H9 (cell line): ENCODE measurements at regions not wholly inside any gene's neighbourhood (a gene's known extent, or its start where the extent isn't known, plus 50 kb on each side); places are given as distances from the start of the nearest gene placed in this dataset.

Experiments used
- DNase-seq: peaks from one replicate; pipeline ENCODE4 v3.0.0-alpha.2; 2017
- H2AFZ ChIP-seq: one replicate; pipeline ENCODE4 v1.6.1; 2013; ENCODE audit warnings: mild to moderate bottlenecking, low read length, control low read depth, moderate library complexity
- H2AK5ac ChIP-seq: 2 replicates; pipeline ENCODE4 v1.6.1; 2013; ENCODE audit warnings: low read length, control low read depth, mixed read lengths; ENCODE audit not compliant: insufficient read length
- H2BK120ac ChIP-seq: one replicate; pipeline ENCODE4 v1.6.1; 2013; ENCODE audit warnings: low read depth, mild to moderate bottlenecking, low read length, control low read depth, inconsistent platforms; ENCODE audit not compliant: poor library complexity, severe bottlenecking
- H2BK12ac ChIP-seq: 2 replicates; pipeline ENCODE4 v1.6.1; 2013; ENCODE audit warnings: low read length, control low read depth, mixed read lengths, low read depth; ENCODE audit not compliant: insufficient read length
- H2BK15ac ChIP-seq: 2 replicates; pipeline ENCODE4 v1.6.1; 2013; ENCODE audit warnings: low read depth, low read length, control low read depth
- H2BK20ac ChIP-seq: one replicate; pipeline ENCODE4 v1.6.1; 2013; ENCODE audit warnings: low read depth, mild to moderate bottlenecking, low read length, control low read depth, inconsistent platforms; ENCODE audit not compliant: poor library complexity, severe bottlenecking
- H2BK5ac ChIP-seq: 2 replicates; pipeline ENCODE4 v1.6.1; 2013; ENCODE audit warnings: low read length, control low read depth, mixed read lengths; ENCODE audit not compliant: insufficient read length
- H3K14ac ChIP-seq: 2 replicates; pipeline ENCODE4 v1.6.1; 2013; ENCODE audit warnings: low read length, control low read depth; ENCODE audit not compliant: insufficient read depth
- H3K18ac ChIP-seq: 2 replicates; pipeline ENCODE4 v1.6.1; 2013; ENCODE audit warnings: low read depth, mild to moderate bottlenecking, mixed read lengths, low read length, control low read depth; ENCODE audit not compliant: insufficient read length
- H3K23ac ChIP-seq: 2 replicates; pipeline ENCODE4 v1.6.1; 2013; ENCODE audit warnings: low read length, control low read depth, mixed read lengths, low read depth; ENCODE audit not compliant: insufficient read length
- H3K23me2 ChIP-seq: 2 replicates; pipeline ENCODE4 v1.6.1; 2013; ENCODE audit warnings: low read depth, mild to moderate bottlenecking, mixed read lengths, low read length, control low read depth; ENCODE audit not compliant: insufficient read length, poor library complexity, severe bottlenecking
- H3K27ac ChIP-seq: 2 replicates; pipeline ENCODE4 v1.5.1; 2013; ENCODE audit warnings: low read length, control low read depth, mixed read lengths, low read depth; ENCODE audit not compliant: insufficient read length
- H3K27me3 ChIP-seq: 2 replicates; pipeline ENCODE4 v1.6.1; 2013; ENCODE audit warnings: low read length, control low read depth, inconsistent platforms; ENCODE audit not compliant: insufficient read depth
- H3K4ac ChIP-seq: 2 replicates; pipeline ENCODE4 v1.6.1; 2013; ENCODE audit warnings: low read depth, mild to moderate bottlenecking, control low read depth, inconsistent platforms, low read length, moderate library complexity
- H3K4me1 ChIP-seq: 2 replicates; pipeline ENCODE4 v1.6.1; 2013; ENCODE audit warnings: low read length, control low read depth, inconsistent platforms; ENCODE audit not compliant: insufficient read depth
- H3K4me2 ChIP-seq: 2 replicates; pipeline ENCODE4 v1.6.1; 2013; ENCODE audit warnings: low read length, control low read depth, mixed read lengths; ENCODE audit not compliant: insufficient read length, insufficient read depth
- H3K56ac ChIP-seq: 2 replicates; pipeline ENCODE4 v1.6.1; 2013; ENCODE audit warnings: low read depth, mild to moderate bottlenecking, mixed read lengths, low read length, control low read depth; ENCODE audit not compliant: insufficient read length
- H3K79me1 ChIP-seq: 2 replicates; pipeline ENCODE4 v1.6.1; 2013; ENCODE audit warnings: low read depth, mild to moderate bottlenecking, moderate library complexity, low read length, control low read depth, inconsistent platforms; ENCODE audit not compliant: insufficient read depth, poor library complexity, severe bottlenecking
- H3K79me2 ChIP-seq: 2 replicates; pipeline ENCODE4 v1.6.1; 2013; ENCODE audit warnings: low read length, control low read depth, inconsistent platforms; ENCODE audit not compliant: insufficient read depth
- H3K9ac ChIP-seq: 2 replicates; pipeline ENCODE4 v1.6.1; 2013; ENCODE audit warnings: low read length, control low read depth, mixed read lengths; ENCODE audit not compliant: insufficient read length; ENCODE audit errors: extremely low read depth
- H3K9me3 ChIP-seq: one replicate; pipeline ENCODE4 v1.6.1; 2013; ENCODE audit warnings: low read depth, low read length, inconsistent platforms; ENCODE audit not compliant: control insufficient read depth
- H3T11ph ChIP-seq: one replicate; pipeline ENCODE4 v1.6.1; 2013; ENCODE audit warnings: mild to moderate bottlenecking, low read length, control low read depth, inconsistent platforms
- H4K20me1 ChIP-seq: one replicate; pipeline ENCODE4 v1.6.1; 2013; ENCODE audit not compliant: control insufficient read depth, insufficient read length, insufficient read depth
- H4K5ac ChIP-seq: 2 replicates; pipeline ENCODE4 v1.6.1; 2013; ENCODE audit warnings: low read depth, mild to moderate bottlenecking, mixed read lengths, low read length, control low read depth; ENCODE audit not compliant: insufficient read length
- H4K8ac ChIP-seq: replicated peaks from 2 replicates; pipeline ENCODE4 v1.6.1; 2013; ENCODE audit warnings: low read length, control low read depth, mixed read lengths, low read depth; ENCODE audit not compliant: insufficient read length
- H4K91ac ChIP-seq: 2 replicates; pipeline ENCODE4 v1.6.1; 2013; ENCODE audit warnings: low read depth, mild to moderate bottlenecking, moderate library complexity, mixed read lengths, low read length, control low read depth; ENCODE audit not compliant: insufficient read length
- H3K27ac Mint-ChIP-seq, 3 experiments: 2 replicates in 2 of 3; 3 replicates in 1 of 3; pipeline ENCODE4 v1.8.0; 2020 to 2021; ENCODE audit warnings: mixed read lengths in 3 of 3, mild to moderate bottlenecking in 1 of 3, moderate library complexity in 1 of 3
- H3K27me3 Mint-ChIP-seq: 2 replicates; pipeline ENCODE4 v1.8.0; 2021; ENCODE audit warnings: low read depth, mild to moderate bottlenecking, moderate library complexity, mixed read lengths
- H3K36me3 Mint-ChIP-seq, 3 experiments: 2 replicates in 2 of 3; 3 replicates in 1 of 3; pipeline ENCODE4 v1.8.0; 2020 to 2021; ENCODE audit warnings: low read depth in 3 of 3, mixed read lengths in 3 of 3; ENCODE audit not compliant: insufficient read depth in 1 of 3
- H3K4me1 Mint-ChIP-seq, 2 experiments: 2 replicates each; pipeline ENCODE4 v1.8.0; 2020; ENCODE audit warnings: mixed read lengths in 2 of 2
- H3K4me3 Mint-ChIP-seq, 2 experiments: 2 replicates in 1 of 2; 3 replicates in 1 of 2; pipeline ENCODE4 v1.8.0; 2020 to 2021; ENCODE audit warnings: mild to moderate bottlenecking in 2 of 2, mixed read lengths in 2 of 2, moderate library complexity in 1 of 2
- H3K9me3 Mint-ChIP-seq, 2 experiments: 2 replicates in 1 of 2; 3 replicates in 1 of 2; pipeline ENCODE4 v1.8.0; 2020; ENCODE audit warnings: mild to moderate bottlenecking in 2 of 2, mixed read lengths in 2 of 2, moderate library complexity in 1 of 2
- WGBS: extraction: QIAGEN DNeasy Blood & Tissue Kit; methylation state at CpG from one replicate; pipeline ENCODE4 v1.1.7; 2013; ENCODE audit warnings: missing lambda C conversion rate, low lambda C conversion rate, mixed read lengths; ENCODE audit not compliant: insufficient read length; ENCODE audit errors: extremely low coverage; 5-methylcytosine and 5-hydroxymethylcytosine counted together
- TF ChIP-seq, protein P1 (sequence below): fragments of 200-600 bp; sonication (generic); conservative IDR thresholded peaks from 3 replicates; pipeline ENCODE4 v1.8.0; 2021; ENCODE audit warnings: antibody characterized with exemption, mild to moderate bottlenecking

DNA sequence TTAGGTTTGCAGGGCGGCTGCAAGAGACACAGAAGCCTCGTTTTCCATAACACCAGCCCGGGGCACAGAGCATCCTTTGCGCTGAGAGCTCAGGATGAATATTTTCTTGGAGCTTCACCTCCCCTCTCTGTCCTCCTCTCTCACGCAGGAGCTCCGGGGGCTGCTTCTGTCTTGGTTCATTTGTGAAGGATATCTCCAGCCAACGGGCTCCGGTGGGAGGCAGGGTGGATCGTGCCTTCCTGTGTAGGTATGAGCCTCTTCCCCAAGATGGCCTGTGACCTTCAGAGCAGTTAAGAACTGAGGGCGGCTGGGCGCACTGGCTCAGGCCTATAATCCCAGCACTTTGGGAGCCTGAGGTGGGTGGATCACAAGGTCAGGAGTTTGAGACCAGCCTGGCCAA is 319.0 kb upstream of the C1orf174 start:
- no peak overlapping the region for H3K27ac ChIP-seq
- no peaks in the 10 kb centered on the region for H4K20me1 ChIP-seq
- H3K23ac ChIP-seq, result no peak overlapping the region
- H3K79me1 ChIP-seq, result no peaks in the 10 kb centered on the region
- no peak overlapping the region for H2BK15ac ChIP-seq
- no peak overlapping the region for H2AFZ ChIP-seq
- no peak overlapping the region for H2BK5ac ChIP-seq
- no peak overlapping the region for H3K56ac ChIP-seq
- DNase-seq, result no peak
- no peak overlapping the region for H2BK20ac ChIP-seq
- H3K79me2 ChIP-seq, result no peaks in the 10 kb centered on the region
- no peak overlapping the region for H4K5ac ChIP-seq
- no peaks in the 10 kb centered on the region for H3K9me3 ChIP-seq
- H3K9me3 Mint-ChIP-seq, result peaks cover 13 to 15% of the 10 kb centered on the region in 2 experiments; a peak in 4 of 5 replicates
- H3K18ac ChIP-seq, result no peak overlapping the region
- H3K36me3 Mint-ChIP-seq, result peaks cover 0 to 3% (median 0%) of the 10 kb centered on the region in 3 experiments; a peak in 1 of 7 replicates
- no peak overlapping the region for H4K8ac ChIP-seq
- H4K91ac ChIP-seq, result no peak overlapping the region
- H2BK120ac ChIP-seq, result no peak overlapping the region
- peaks cover 26% of the 10 kb centered on the region for H3K27me3 Mint-ChIP-seq
- no peaks in the 10 kb centered on the region for H3K4me1 Mint-ChIP-seq
- TF ChIP-seq, protein P1, sequence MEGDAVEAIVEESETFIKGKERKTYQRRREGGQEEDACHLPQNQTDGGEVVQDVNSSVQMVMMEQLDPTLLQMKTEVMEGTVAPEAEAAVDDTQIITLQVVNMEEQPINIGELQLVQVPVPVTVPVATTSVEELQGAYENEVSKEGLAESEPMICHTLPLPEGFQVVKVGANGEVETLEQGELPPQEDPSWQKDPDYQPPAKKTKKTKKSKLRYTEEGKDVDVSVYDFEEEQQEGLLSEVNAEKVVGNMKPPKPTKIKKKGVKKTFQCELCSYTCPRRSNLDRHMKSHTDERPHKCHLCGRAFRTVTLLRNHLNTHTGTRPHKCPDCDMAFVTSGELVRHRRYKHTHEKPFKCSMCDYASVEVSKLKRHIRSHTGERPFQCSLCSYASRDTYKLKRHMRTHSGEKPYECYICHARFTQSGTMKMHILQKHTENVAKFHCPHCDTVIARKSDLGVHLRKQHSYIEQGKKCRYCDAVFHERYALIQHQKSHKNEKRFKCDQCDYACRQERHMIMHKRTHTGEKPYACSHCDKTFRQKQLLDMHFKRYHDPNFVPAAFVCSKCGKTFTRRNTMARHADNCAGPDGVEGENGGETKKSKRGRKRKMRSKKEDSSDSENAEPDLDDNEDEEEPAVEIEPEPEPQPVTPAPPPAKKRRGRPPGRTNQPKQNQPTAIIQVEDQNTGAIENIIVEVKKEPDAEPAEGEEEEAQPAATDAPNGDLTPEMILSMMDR, result no peak
- H3K23me2 ChIP-seq, result no peaks in the 10 kb centered on the region
- no peak overlapping the region for H3T11ph ChIP-seq
- H3K4me1 ChIP-seq, result no peaks in the 10 kb centered on the region
- H3K9ac ChIP-seq, result no peak overlapping the region
- no peak overlapping the region for H3K27ac Mint-ChIP-seq
- no peak overlapping the region for H3K4me3 Mint-ChIP-seq
- no peak overlapping the region for H2BK12ac ChIP-seq
- no peak overlapping the region for H2AK5ac ChIP-seq
- H3K14ac ChIP-seq, result no peak overlapping the region
- no CpG with 5 or more reads among the region's 11 CpGs for WGBS
- no peak overlapping the region for H3K4me2 ChIP-seq
- H3K27me3 ChIP-seq, result no peaks in the 10 kb centered on the region
- H3K4ac ChIP-seq, result no peak overlapping the region
